H7 (cell line): ENCODE measurements at regions not wholly inside any gene's neighbourhood (a gene's known extent, or its start where the extent isn't known, plus 50 kb on each side); places are given as distances from the start of the nearest gene placed in this dataset.
"Not testable (repeated sequence)": the region's sequence is repeated elsewhere in the genome, so short reads cannot be mapped to it uniquely, and the experiment has no call there.

Experiments used
- DNase-seq: peaks from one replicate; pipeline ENCODE4 v3.0.0; 2012
- H3K27me3 ChIP-seq: 2 replicates; pipeline ENCODE4 v1.6.0; 2011; ENCODE audit warnings: mild to moderate bottlenecking, low read length; ENCODE audit not compliant: control insufficient read depth, insufficient read depth
- H3K36me3 ChIP-seq: replicated peaks from 2 replicates; pipeline ENCODE4 v1.5.1; 2011; ENCODE audit warnings: low read length; ENCODE audit not compliant: control insufficient read depth, insufficient read depth
- H3K4me3 ChIP-seq: 2 replicates; pipeline ENCODE4 v1.5.1; 2011; ENCODE audit warnings: low read depth, mild to moderate bottlenecking, control low read depth, low read length, moderate library complexity; ENCODE audit not compliant: insufficient read depth

GRCh38 chr10:44293306-44293778 lies 91.6 kb downstream of the CXCL12 start:
- Histone ChIP-seq H3K27me3 (peaks cover 15% of the 10 kb centered on the region), H3K4me3 (peak overlapping the region; percentile 53), H3K36me3 (no peaks in the 10 kb centered on the region)
- DNase-seq, result peak; percentile 60

GRCh38 chr10:44292390-44293002 lies 92.4 kb downstream of the CXCL12 start:
- peak; percentile 81 for DNase-seq
- H3K36me3 ChIP-seq, result no peaks in the 10 kb centered on the region
- H3K27me3 ChIP-seq, result peaks cover 15% of the 10 kb centered on the region
- H3K4me3 ChIP-seq, result peak overlapping the region; percentile 38

GRCh38 chr10:44291091-44291490 lies 93.8 kb downstream of the CXCL12 start:
- Histone ChIP-seq H3K36me3 (no peaks in the 10 kb centered on the region), H3K27me3 (peaks cover 15% of the 10 kb centered on the region), H3K4me3 (no peak overlapping the region)
- DNase-seq, result no peak

GRCh38 chr10:44289125-44289524 lies 95.8 kb downstream of the CXCL12 start:
- no peak overlapping the region for H3K4me3 ChIP-seq
- no peaks in the 10 kb centered on the region for H3K36me3 ChIP-seq
- DNase-seq, result no peak
- peaks cover 14% of the 10 kb centered on the region for H3K27me3 ChIP-seq

- H3K4me3 ChIP-seq, result no peak overlapping the region
- H3K36me3 ChIP-seq, result no peaks in the 10 kb centered on the region
Measured at GRCh38 chr10:44287408-44287807, 97.5 kb downstream of the CXCL12 start.

GRCh38 chr10:44284198-44285084 lies 100.5 kb downstream of the CXCL12 start:
- H3K36me3 ChIP-seq, result no peaks in the 10 kb centered on the region
- no peak for DNase-seq
- H3K27me3 ChIP-seq, result no peaks in the 10 kb centered on the region
- H3K4me3 ChIP-seq, result no peak overlapping the region

More at GRCh38 chr10:44287408-44287807, 97.5 kb downstream of the CXCL12 start:
- peaks cover 2% of the 10 kb centered on the region for H3K27me3 ChIP-seq
- no peak for DNase-seq

- Histone ChIP-seq H3K4me3 (no peak overlapping the region), H3K27me3 (no peaks in the 10 kb centered on the region), H3K36me3 (no peaks in the 10 kb centered on the region)
- DNase-seq, result no peak
Measured at GRCh38 chr10:44282626-44283300, 102.1 kb downstream of the CXCL12 start.

- Histone ChIP-seq H3K27me3 (no peaks in the 10 kb centered on the region), H3K36me3 (no peaks in the 10 kb centered on the region), H3K4me3 (no peak overlapping the region)
- no peak for DNase-seq
Measured at GRCh38 chr10:44281662-44282061, 103.2 kb downstream of the CXCL12 start.

- H3K4me3 ChIP-seq, result no peak overlapping the region
- no peaks in the 10 kb centered on the region for H3K36me3 ChIP-seq
- no peak for DNase-seq
- no peaks in the 10 kb centered on the region for H3K27me3 ChIP-seq
Measured at GRCh38 chr10:44281089-44281613, 103.7 kb downstream of the CXCL12 start.

- DNase-seq, result no peak
- H3K27me3 ChIP-seq, result no peaks in the 10 kb centered on the region
- H3K36me3 ChIP-seq, result no peaks in the 10 kb centered on the region
- no peak overlapping the region for H3K4me3 ChIP-seq
Measured at GRCh38 chr10:44280226-44281014, 104.5 kb downstream of the CXCL12 start.

- no peak overlapping the region for H3K4me3 ChIP-seq
- no peaks in the 10 kb centered on the region for H3K36me3 ChIP-seq
- no peaks in the 10 kb centered on the region for H3K27me3 ChIP-seq
- DNase-seq, result no peak
Measured at GRCh38 chr10:44279426-44280126, 105.3 kb downstream of the CXCL12 start.

- Histone ChIP-seq H3K36me3 (no peaks in the 10 kb centered on the region), H3K4me3 (no peak overlapping the region), H3K27me3 (no peaks in the 10 kb centered on the region)
- DNase-seq, result peak; percentile 40
Measured at GRCh38 chr10:44278837-44279324, 106.0 kb downstream of the CXCL12 start.

GRCh38 chr10:44268435-44268948 lies 116.4 kb downstream of the CXCL12 start:
- H3K36me3 ChIP-seq, DNase-seq, H3K4me3 ChIP-seq, H3K27me3 ChIP-seq: not testable (repeated sequence)
